ENCODE measurements at regions not wholly inside any gene's neighbourhood (a gene's known extent, or its start where the extent isn't known, plus 50 kb on each side); places are given as distances from the start of the nearest gene placed in this dataset.
"Not testable (repeated sequence)": the region's sequence is repeated elsewhere in the genome, so short reads cannot be mapped to it uniquely, and the experiment has no call there.

GRCh38 chrX:155744534-155744933, 131.8 kb upstream of the TMLHE start:
- H3K36me3 ChIP-seq (ENCODE audit: insufficient read depth, low read length): no peaks in the 10 kb centered on the region
- H3K9me3 Mint-ChIP-seq: peaks cover 3 to 9% (median 5%) of the 10 kb centered on the region in 5 donors
- CTCF ChIA-PET: no interaction called here
- no peaks in the 10 kb centered on the region for H3K9me3 ChIP-seq (ENCODE audit: low read length)
- no peak overlapping the region for H3K27ac Mint-ChIP-seq
- H3K27me3 ChIP-seq (ENCODE audit: insufficient read depth, low read length, poor library complexity, severe bottlenecking): no peaks in the 10 kb centered on the region
- H3K4me1 ChIP-seq (ENCODE audit: insufficient read depth, low read length): no peaks in the 10 kb centered on the region
- no peaks in the 10 kb centered on the region for H3K27me3 Mint-ChIP-seq
- no peak overlapping the region for H3K4me3 Mint-ChIP-seq
- no peaks in the 10 kb centered on the region for H3K4me1 Mint-ChIP-seq
- POLR2A ChIA-PET: no interaction called here
- H3K36me3 Mint-ChIP-seq: peaks cover 0 to 5% (median 0%) of the 10 kb centered on the region in 3 donors
- no peak for DNase-seq
- no peak overlapping the region for H3K27ac ChIP-seq (ENCODE audit: low read depth, low read length)
- no peak overlapping the region for H3K4me3 ChIP-seq (ENCODE audit: low read length)

GRCh38 chrX:155728335-155728734, 115.6 kb upstream of the TMLHE start:
- H3K27ac Mint-ChIP-seq; H3K36me3 ChIP-seq (ENCODE audit: insufficient read depth, low read length); CTCF ChIA-PET; H3K36me3 Mint-ChIP-seq; H3K4me3 Mint-ChIP-seq; POLR2A ChIA-PET; H3K4me1 ChIP-seq (ENCODE audit: insufficient read depth, low read length); DNase-seq; H3K27me3 Mint-ChIP-seq; H3K27me3 ChIP-seq (ENCODE audit: insufficient read depth, low read length, poor library complexity, severe bottlenecking); H3K4me1 Mint-ChIP-seq; H3K27ac ChIP-seq (ENCODE audit: low read depth, low read length); H3K9me3 ChIP-seq (ENCODE audit: low read length); H3K4me3 ChIP-seq (ENCODE audit: low read length): not testable (repeated sequence)
- H3K9me3 Mint-ChIP-seq: peaks cover 3 to 31% (median 11%) of the 10 kb centered on the region in 5 donors

- Histone ChIP-seq H3K36me3 (ENCODE audit: insufficient read depth, low read length) (no peaks in the 10 kb centered on the region), H3K9me3 (ENCODE audit: low read length) (no peaks in the 10 kb centered on the region), H3K27ac (ENCODE audit: low read depth, low read length) (no peak overlapping the region), H3K27me3 (ENCODE audit: insufficient read depth, low read length, poor library complexity, severe bottlenecking) (no peaks in the 10 kb centered on the region), H3K4me3 (ENCODE audit: low read length) (no peak overlapping the region), H3K4me1 (ENCODE audit: insufficient read depth, low read length) (no peaks in the 10 kb centered on the region)
- Mint-ChIP-seq H3K4me1 (no peaks in the 10 kb centered on the region), H3K9me3 (peaks cover 5 to 23% (median 11%) of the 10 kb centered on the region in 5 donors), H3K36me3 (peaks cover 0 to 12% (median 0%) of the 10 kb centered on the region in 3 donors), H3K27ac (no peak overlapping the region), H3K27me3 (peaks cover 0 to 14% of the 10 kb centered on the region in 2 donors), H3K4me3 (no peak overlapping the region)
- ChIA-PET POLR2A (no interaction called here), CTCF (no interaction called here)
- DNase-seq: no peak
These were observed 106.3 kb upstream of the TMLHE start for GRCh38 chrX:155718972-155719586.

GRCh38 chrX:155715141-155715540, 102.4 kb upstream of the TMLHE start:
- Histone ChIP-seq H3K27me3 (ENCODE audit: insufficient read depth, low read length, poor library complexity, severe bottlenecking) (no peaks in the 10 kb centered on the region), H3K4me1 (ENCODE audit: insufficient read depth, low read length) (no peaks in the 10 kb centered on the region), H3K27ac (ENCODE audit: low read depth, low read length) (no peak overlapping the region), H3K4me3 (ENCODE audit: low read length) (no peak overlapping the region), H3K9me3 (ENCODE audit: low read length) (no peaks in the 10 kb centered on the region), H3K36me3 (ENCODE audit: insufficient read depth, low read length) (no peaks in the 10 kb centered on the region)
- H3K9me3 Mint-ChIP-seq: peaks cover 17 to 42% (median 22%) of the 10 kb centered on the region in 5 donors
- H3K4me3 Mint-ChIP-seq: no peak overlapping the region
- POLR2A ChIA-PET: no interaction called here
- no peak for DNase-seq
- H3K27me3 Mint-ChIP-seq: peaks cover 0 to 12% of the 10 kb centered on the region in 2 donors
- peaks cover 0 to 23% (median 0%) of the 10 kb centered on the region in 3 donors for H3K36me3 Mint-ChIP-seq
- no peaks in the 10 kb centered on the region for H3K4me1 Mint-ChIP-seq
- H3K27ac Mint-ChIP-seq: no peak overlapping the region
- CTCF ChIA-PET: no interaction called here

- H3K36me3 ChIP-seq (ENCODE audit: insufficient read depth, low read length): no peaks in the 10 kb centered on the region
- H3K27me3 ChIP-seq (ENCODE audit: insufficient read depth, low read length, poor library complexity, severe bottlenecking): no peaks in the 10 kb centered on the region
- H3K27ac ChIP-seq (ENCODE audit: low read depth, low read length): no peak overlapping the region
- no peak overlapping the region for H3K27ac Mint-ChIP-seq
- no peaks in the 10 kb centered on the region for H3K4me1 Mint-ChIP-seq
- POLR2A ChIA-PET: no interaction called here
- no peak overlapping the region for H3K4me3 ChIP-seq (ENCODE audit: low read length)
- H3K9me3 Mint-ChIP-seq: peaks cover 0 to 25% (median 12%) of the 10 kb centered on the region in 5 donors
- H3K9me3 ChIP-seq (ENCODE audit: low read length): no peaks in the 10 kb centered on the region
- H3K4me1 ChIP-seq (ENCODE audit: insufficient read depth, low read length): no peaks in the 10 kb centered on the region
- no peak overlapping the region for H3K4me3 Mint-ChIP-seq
- peaks cover 0 to 5% (median 1%) of the 10 kb centered on the region in 3 donors for H3K36me3 Mint-ChIP-seq
- CTCF ChIA-PET: no interaction called here
- peaks cover 3% of the 10 kb centered on the region in 2 donors for H3K27me3 Mint-ChIP-seq
- no peak for DNase-seq
These were observed 82.7 kb upstream of the TMLHE start for GRCh38 chrX:155695419-155695818.

- H3K4me1 Mint-ChIP-seq: no peaks in the 10 kb centered on the region
- Histone ChIP-seq H3K4me1 (ENCODE audit: insufficient read depth, low read length) (no peaks in the 10 kb centered on the region), H3K9me3 (ENCODE audit: low read length) (no peaks in the 10 kb centered on the region), H3K36me3 (ENCODE audit: insufficient read depth, low read length) (no peaks in the 10 kb centered on the region), H3K4me3 (ENCODE audit: low read length) (no peak overlapping the region), H3K27ac (ENCODE audit: low read depth, low read length) (no peak overlapping the region), H3K27me3 (ENCODE audit: insufficient read depth, low read length, poor library complexity, severe bottlenecking) (no peaks in the 10 kb centered on the region)
- peaks cover 3% of the 10 kb centered on the region in 2 donors for H3K27me3 Mint-ChIP-seq
- peaks cover 0 to 32% (median 11%) of the 10 kb centered on the region in 5 donors for H3K9me3 Mint-ChIP-seq
- CTCF ChIA-PET: no interaction called here
- DNase-seq: no peak
- H3K36me3 Mint-ChIP-seq: peaks cover 0 to 5% (median 1%) of the 10 kb centered on the region in 3 donors
- no peak overlapping the region for H3K27ac Mint-ChIP-seq
- no peak overlapping the region for H3K4me3 Mint-ChIP-seq
- POLR2A ChIA-PET: no interaction called here
These were observed 81.9 kb upstream of the TMLHE start for GRCh38 chrX:155694649-155695048.

- Mint-ChIP-seq H3K4me1 (no peaks in the 10 kb centered on the region), H3K27ac (no peak overlapping the region), H3K27me3 (no peaks in the 10 kb centered on the region), H3K36me3 (no peaks in the 10 kb centered on the region), H3K9me3 (peaks cover 0 to 6% (median 0%) of the 10 kb centered on the region in 5 donors), H3K4me3 (no peak overlapping the region)
- Histone ChIP-seq H3K9me3 (ENCODE audit: low read length) (no peaks in the 10 kb centered on the region), H3K36me3 (ENCODE audit: insufficient read depth, low read length) (no peaks in the 10 kb centered on the region), H3K27ac (ENCODE audit: low read depth, low read length) (no peak overlapping the region), H3K27me3 (ENCODE audit: insufficient read depth, low read length, poor library complexity, severe bottlenecking) (no peaks in the 10 kb centered on the region), H3K4me3 (ENCODE audit: low read length) (no peak overlapping the region), H3K4me1 (ENCODE audit: insufficient read depth, low read length) (no peaks in the 10 kb centered on the region)
- no peak for DNase-seq
- ChIA-PET POLR2A (no interaction called here), CTCF (no interaction called here)
These were observed 70.1 kb upstream of the TMLHE start for GRCh38 chrX:155682834-155683233.

GRCh38 chrX:155679715-155680114, 67.0 kb upstream of the TMLHE start:
- Histone ChIP-seq H3K27me3 (ENCODE audit: insufficient read depth, low read length, poor library complexity, severe bottlenecking) (no peaks in the 10 kb centered on the region), H3K4me3 (ENCODE audit: low read length) (no peak overlapping the region), H3K36me3 (ENCODE audit: insufficient read depth, low read length) (no peaks in the 10 kb centered on the region), H3K27ac (ENCODE audit: low read depth, low read length) (no peak overlapping the region), H3K4me1 (ENCODE audit: insufficient read depth, low read length) (no peaks in the 10 kb centered on the region), H3K9me3 (ENCODE audit: low read length) (no peaks in the 10 kb centered on the region)
- Mint-ChIP-seq H3K4me1 (no peaks in the 10 kb centered on the region), H3K36me3 (no peaks in the 10 kb centered on the region), H3K9me3 (peaks cover 0 to 2% (median 0%) of the 10 kb centered on the region in 5 donors), H3K4me3 (no peak overlapping the region), H3K27ac (no peak overlapping the region), H3K27me3 (peaks cover 0 to 3% of the 10 kb centered on the region in 2 donors)
- DNase-seq: no peak
- POLR2A ChIA-PET: no interaction called here
- CTCF ChIA-PET: no interaction called here

Measured in CD8-positive, alpha-beta memory T cell (primary cell).